SK-N-SH treated with all-trans-retinoic acid at 6 μM for 48 hours (cell line): ENCODE measurements at regions not wholly inside any gene's neighbourhood (a gene's known extent, or its start where the extent isn't known, plus 50 kb on each side); places are given as distances from the start of the nearest gene placed in this dataset.

Source experiments
- OSR1 ChIP-seq: fragments of 250-450 bp; sonication (Bioruptor Pico); IDR thresholded peaks from 2 replicates; pipeline ENCODE4 v1.8.0; 2022; ENCODE audit warnings: moderate library complexity, mild to moderate bottlenecking, inconsistent platforms
- TCF4 ChIP-seq: fragments of 250-450 bp; sonication (Bioruptor Pico); IDR thresholded peaks from 2 replicates; pipeline ENCODE4 v1.8.0; 2021; ENCODE audit warnings: mild to moderate bottlenecking, moderate library complexity, borderline replicate concordance
- TOX ChIP-seq: fragments of 250-450 bp; sonication (Bioruptor Pico); IDR thresholded peaks from 2 replicates; pipeline ENCODE4 v1.8.0; 2021; ENCODE audit warnings: mild to moderate bottlenecking, moderate library complexity, borderline replicate concordance
- ZFP3 ChIP-seq: fragments of 250-450 bp; sonication (Bioruptor Pico); IDR thresholded peaks from 2 replicates; pipeline ENCODE4 v1.5.0; 2020; ENCODE audit warnings: mild to moderate bottlenecking, moderate library complexity
- ZNF565 ChIP-seq: fragments of 450-650 bp; formaldehyde crosslinking; conservative IDR thresholded peaks from 2 replicates; pipeline ENCODE4 v1.5.0; 2020; ENCODE audit warnings: low read depth, mild to moderate bottlenecking, moderate library complexity
- TF ChIP-seq, protein P1 (sequence below): fragments of 250-450 bp; sonication (Bioruptor Pico); IDR thresholded peaks from 2 replicates; pipeline ENCODE4 v1.5.0; 2020; ENCODE audit warnings: mild to moderate bottlenecking, moderate library complexity

DNA sequence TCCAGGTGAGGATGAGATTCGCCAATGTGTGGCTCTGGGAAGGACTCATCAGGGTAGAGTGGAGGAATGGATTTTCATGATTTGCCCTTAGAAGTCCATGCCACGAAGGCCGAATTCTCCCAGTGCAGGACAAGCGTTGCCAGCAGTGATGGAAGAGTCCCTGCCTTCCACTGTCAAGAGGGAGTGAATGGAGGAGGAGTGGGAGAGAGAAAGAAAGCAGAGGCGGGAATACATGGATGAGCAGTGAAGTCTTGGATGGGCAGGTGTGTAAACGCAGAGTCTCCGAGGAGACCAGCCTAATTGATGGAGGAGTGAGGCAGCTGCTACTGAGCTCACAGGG lies 419.2 kb downstream of the GLRX3 start:
- TF ChIP-seq ZNF565 (CRISPR knock-in tag) (no peak), OSR1 (no peak), TOX (CRISPR knock-in tag) (no peak), TCF4 (CRISPR knock-in tag) (no peak), ZFP3 (no peak)
- TF ChIP-seq, protein P1, sequence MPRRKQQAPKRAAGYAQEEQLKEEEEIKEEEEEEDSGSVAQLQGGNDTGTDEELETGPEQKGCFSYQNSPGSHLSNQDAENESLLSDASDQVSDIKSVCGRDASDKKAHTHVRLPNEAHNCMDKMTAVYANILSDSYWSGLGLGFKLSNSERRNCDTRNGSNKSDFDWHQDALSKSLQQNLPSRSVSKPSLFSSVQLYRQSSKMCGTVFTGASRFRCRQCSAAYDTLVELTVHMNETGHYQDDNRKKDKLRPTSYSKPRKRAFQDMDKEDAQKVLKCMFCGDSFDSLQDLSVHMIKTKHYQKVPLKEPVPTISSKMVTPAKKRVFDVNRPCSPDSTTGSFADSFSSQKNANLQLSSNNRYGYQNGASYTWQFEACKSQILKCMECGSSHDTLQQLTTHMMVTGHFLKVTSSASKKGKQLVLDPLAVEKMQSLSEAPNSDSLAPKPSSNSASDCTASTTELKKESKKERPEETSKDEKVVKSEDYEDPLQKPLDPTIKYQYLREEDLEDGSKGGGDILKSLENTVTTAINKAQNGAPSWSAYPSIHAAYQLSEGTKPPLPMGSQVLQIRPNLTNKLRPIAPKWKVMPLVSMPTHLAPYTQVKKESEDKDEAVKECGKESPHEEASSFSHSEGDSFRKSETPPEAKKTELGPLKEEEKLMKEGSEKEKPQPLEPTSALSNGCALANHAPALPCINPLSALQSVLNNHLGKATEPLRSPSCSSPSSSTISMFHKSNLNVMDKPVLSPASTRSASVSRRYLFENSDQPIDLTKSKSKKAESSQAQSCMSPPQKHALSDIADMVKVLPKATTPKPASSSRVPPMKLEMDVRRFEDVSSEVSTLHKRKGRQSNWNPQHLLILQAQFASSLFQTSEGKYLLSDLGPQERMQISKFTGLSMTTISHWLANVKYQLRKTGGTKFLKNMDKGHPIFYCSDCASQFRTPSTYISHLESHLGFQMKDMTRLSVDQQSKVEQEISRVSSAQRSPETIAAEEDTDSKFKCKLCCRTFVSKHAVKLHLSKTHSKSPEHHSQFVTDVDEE = no peak
